ENCODE measurements at regions not wholly inside any gene's neighbourhood (a gene's known extent, or its start where the extent isn't known, plus 50 kb on each side); places are given as distances from the start of the nearest gene placed in this dataset.

DNA sequence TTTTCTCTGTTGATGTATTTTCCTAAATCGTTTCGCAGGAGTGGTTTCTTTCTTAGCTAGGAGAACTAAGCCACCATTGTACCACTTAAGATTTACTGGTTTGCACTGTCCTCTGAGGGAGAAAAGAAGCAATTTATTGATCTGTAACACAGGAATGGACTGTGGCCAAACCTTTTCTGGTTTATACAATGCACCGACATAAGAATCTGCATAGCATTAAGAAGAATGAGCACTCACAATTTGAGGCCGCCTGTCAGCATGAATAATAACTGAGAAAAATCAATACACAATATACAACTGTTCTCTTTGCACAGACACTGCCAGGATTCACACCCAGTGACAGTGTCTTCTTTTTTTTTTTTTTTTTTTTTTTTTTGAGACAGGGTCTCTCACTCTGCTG, 168.6 kb upstream of the DMRT1 start:
- no peak overlapping the region for H3K9ac ChIP-seq (ENCODE audit: low read depth in 1 of 2, low read length in 2 of 2)
- no peaks in the 10 kb centered on the region for H3K36me3 ChIP-seq (ENCODE audit: control insufficient read depth in 4 of 4, insufficient read depth in 3 of 4, low read depth in 1 of 4, low read length in 3 of 4)
- no peak overlapping the region for H3K27ac ChIP-seq (ENCODE audit: low read depth in 1 of 2, low read length in 2 of 2)
- no peaks in the 10 kb centered on the region for H3K27me3 ChIP-seq (ENCODE audit: control insufficient read depth in 4 of 4, insufficient read depth in 4 of 4, low read length in 3 of 4)
- H3K9me3 ChIP-seq (ENCODE audit: control insufficient read depth in 4 of 4, low read length in 3 of 4): no peaks in the 10 kb centered on the region
- WGBS: 54% methylated on average over 4 of the region's 4 CpGs
- peaks cover 4 to 30% (median 14%) of the 10 kb centered on the region in 4 donors for H3K4me1 ChIP-seq (ENCODE audit: control insufficient read depth in 4 of 4, insufficient read depth in 4 of 4, low read length in 3 of 4)
- no peak overlapping the region for H3K4me3 ChIP-seq (ENCODE audit: low read depth in 1 of 3, low read length in 3 of 3)
- DNase-seq (ENCODE audit: low spot score): no peak
- TF ChIP-seq, protein P1, sequence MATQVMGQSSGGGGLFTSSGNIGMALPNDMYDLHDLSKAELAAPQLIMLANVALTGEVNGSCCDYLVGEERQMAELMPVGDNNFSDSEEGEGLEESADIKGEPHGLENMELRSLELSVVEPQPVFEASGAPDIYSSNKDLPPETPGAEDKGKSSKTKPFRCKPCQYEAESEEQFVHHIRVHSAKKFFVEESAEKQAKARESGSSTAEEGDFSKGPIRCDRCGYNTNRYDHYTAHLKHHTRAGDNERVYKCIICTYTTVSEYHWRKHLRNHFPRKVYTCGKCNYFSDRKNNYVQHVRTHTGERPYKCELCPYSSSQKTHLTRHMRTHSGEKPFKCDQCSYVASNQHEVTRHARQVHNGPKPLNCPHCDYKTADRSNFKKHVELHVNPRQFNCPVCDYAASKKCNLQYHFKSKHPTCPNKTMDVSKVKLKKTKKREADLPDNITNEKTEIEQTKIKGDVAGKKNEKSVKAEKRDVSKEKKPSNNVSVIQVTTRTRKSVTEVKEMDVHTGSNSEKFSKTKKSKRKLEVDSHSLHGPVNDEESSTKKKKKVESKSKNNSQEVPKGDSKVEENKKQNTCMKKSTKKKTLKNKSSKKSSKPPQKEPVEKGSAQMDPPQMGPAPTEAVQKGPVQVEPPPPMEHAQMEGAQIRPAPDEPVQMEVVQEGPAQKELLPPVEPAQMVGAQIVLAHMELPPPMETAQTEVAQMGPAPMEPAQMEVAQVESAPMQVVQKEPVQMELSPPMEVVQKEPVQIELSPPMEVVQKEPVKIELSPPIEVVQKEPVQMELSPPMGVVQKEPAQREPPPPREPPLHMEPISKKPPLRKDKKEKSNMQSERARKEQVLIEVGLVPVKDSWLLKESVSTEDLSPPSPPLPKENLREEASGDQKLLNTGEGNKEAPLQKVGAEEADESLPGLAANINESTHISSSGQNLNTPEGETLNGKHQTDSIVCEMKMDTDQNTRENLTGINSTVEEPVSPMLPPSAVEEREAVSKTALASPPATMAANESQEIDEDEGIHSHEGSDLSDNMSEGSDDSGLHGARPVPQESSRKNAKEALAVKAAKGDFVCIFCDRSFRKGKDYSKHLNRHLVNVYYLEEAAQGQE (IDR thresholded peaks at IDR 0.05): no peak
- TF ChIP-seq, protein P2, sequence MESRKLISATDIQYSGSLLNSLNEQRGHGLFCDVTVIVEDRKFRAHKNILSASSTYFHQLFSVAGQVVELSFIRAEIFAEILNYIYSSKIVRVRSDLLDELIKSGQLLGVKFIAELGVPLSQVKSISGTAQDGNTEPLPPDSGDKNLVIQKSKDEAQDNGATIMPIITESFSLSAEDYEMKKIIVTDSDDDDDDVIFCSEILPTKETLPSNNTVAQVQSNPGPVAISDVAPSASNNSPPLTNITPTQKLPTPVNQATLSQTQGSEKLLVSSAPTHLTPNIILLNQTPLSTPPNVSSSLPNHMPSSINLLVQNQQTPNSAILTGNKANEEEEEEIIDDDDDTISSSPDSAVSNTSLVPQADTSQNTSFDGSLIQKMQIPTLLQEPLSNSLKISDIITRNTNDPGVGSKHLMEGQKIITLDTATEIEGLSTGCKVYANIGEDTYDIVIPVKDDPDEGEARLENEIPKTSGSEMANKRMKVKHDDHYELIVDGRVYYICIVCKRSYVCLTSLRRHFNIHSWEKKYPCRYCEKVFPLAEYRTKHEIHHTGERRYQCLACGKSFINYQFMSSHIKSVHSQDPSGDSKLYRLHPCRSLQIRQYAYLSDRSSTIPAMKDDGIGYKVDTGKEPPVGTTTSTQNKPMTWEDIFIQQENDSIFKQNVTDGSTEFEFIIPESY (IDR thresholded peaks at IDR 0.05): no peak
- TF ChIP-seq HNF4G (IDR thresholded peaks at IDR 0.05): no peak
- TF ChIP-seq, protein P3, sequence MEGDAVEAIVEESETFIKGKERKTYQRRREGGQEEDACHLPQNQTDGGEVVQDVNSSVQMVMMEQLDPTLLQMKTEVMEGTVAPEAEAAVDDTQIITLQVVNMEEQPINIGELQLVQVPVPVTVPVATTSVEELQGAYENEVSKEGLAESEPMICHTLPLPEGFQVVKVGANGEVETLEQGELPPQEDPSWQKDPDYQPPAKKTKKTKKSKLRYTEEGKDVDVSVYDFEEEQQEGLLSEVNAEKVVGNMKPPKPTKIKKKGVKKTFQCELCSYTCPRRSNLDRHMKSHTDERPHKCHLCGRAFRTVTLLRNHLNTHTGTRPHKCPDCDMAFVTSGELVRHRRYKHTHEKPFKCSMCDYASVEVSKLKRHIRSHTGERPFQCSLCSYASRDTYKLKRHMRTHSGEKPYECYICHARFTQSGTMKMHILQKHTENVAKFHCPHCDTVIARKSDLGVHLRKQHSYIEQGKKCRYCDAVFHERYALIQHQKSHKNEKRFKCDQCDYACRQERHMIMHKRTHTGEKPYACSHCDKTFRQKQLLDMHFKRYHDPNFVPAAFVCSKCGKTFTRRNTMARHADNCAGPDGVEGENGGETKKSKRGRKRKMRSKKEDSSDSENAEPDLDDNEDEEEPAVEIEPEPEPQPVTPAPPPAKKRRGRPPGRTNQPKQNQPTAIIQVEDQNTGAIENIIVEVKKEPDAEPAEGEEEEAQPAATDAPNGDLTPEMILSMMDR (IDR thresholded peaks at IDR 0.05; ENCODE audit: low read depth, low read length, missing input control): no peak
- TF ChIP-seq EGR1 (IDR thresholded peaks at IDR 0.05; ENCODE audit: low read depth in 2 of 2): no peak
- TF ChIP-seq HNF4A (conservative IDR thresholded peaks at IDR 0.05): no peak
- no peak for TF ChIP-seq YY1 (IDR thresholded peaks at IDR 0.05)
- no peak for TF ChIP-seq SP1 (IDR thresholded peaks at IDR 0.05)
- TF ChIP-seq, protein P4, sequence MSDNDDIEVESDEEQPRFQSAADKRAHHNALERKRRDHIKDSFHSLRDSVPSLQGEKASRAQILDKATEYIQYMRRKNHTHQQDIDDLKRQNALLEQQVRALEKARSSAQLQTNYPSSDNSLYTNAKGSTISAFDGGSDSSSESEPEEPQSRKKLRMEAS (IDR thresholded peaks at IDR 0.05): no peak
- TF ChIP-seq NR2F2 (IDR thresholded peaks at IDR 0.05): no peak
- TF ChIP-seq FOXA1 (IDR thresholded peaks at IDR 0.05): no peak
- TF ChIP-seq, protein P5, sequence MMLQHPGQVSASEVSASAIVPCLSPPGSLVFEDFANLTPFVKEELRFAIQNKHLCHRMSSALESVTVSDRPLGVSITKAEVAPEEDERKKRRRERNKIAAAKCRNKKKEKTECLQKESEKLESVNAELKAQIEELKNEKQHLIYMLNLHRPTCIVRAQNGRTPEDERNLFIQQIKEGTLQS (IDR thresholded peaks at IDR 0.05): no peak
- no peak for TF ChIP-seq JUND (IDR thresholded peaks at IDR 0.05)
- no peak for TF ChIP-seq FOXA2 (IDR thresholded peaks at IDR 0.05)
- no peak for TF ChIP-seq TAF1 (conservative IDR thresholded peaks at IDR 0.05)
- TF ChIP-seq RXRA (IDR thresholded peaks at IDR 0.05): no peak
- TF ChIP-seq GABPA (IDR thresholded peaks at IDR 0.05 in 1 of 2, conservative IDR thresholded peaks at IDR 0.05 in 1 of 2): no peak
- TF ChIP-seq RAD21 (IDR thresholded peaks at IDR 0.05): no peak
